NT2/D1 (cell line): ENCODE measurements at regions not wholly inside any gene's neighbourhood (a gene's known extent, or its start where the extent isn't known, plus 50 kb on each side); places are given as distances from the start of the nearest gene placed in this dataset.

Experiments used
- SUZ12 ChIP-seq: IDR thresholded peaks from 2 replicates; pipeline ENCODE4 v1.6.1; 2011; ENCODE audit not compliant: insufficient read length, insufficient read depth; ENCODE audit errors: extremely low read depth
- YY1 ChIP-seq: IDR thresholded peaks from 2 replicates; pipeline ENCODE4 v1.6.1; 2011; ENCODE audit not compliant: insufficient read length, insufficient read depth

- TF ChIP-seq SUZ12 (no peak), YY1 (no peak)
Observed at GRCh38 chr10:49243610-49244283, 55.2 kb upstream of the C10orf71 start.
